Hematopoietic multipotent progenitor cell treated with erythropoietin and hydrocortisone succinate and interleukin-3 and kit ligand, for 8 days (in vitro differentiated cells): ENCODE measurements at regions not wholly inside any gene's neighbourhood (a gene's known extent, or its start where the extent isn't known, plus 50 kb on each side); places are given as distances from the start of the nearest gene placed in this dataset.

ENCODE experiments used
- DNase-seq: peaks from one replicate; pipeline ENCODE4 v3.0.0-alpha.2; 2015

DNA sequence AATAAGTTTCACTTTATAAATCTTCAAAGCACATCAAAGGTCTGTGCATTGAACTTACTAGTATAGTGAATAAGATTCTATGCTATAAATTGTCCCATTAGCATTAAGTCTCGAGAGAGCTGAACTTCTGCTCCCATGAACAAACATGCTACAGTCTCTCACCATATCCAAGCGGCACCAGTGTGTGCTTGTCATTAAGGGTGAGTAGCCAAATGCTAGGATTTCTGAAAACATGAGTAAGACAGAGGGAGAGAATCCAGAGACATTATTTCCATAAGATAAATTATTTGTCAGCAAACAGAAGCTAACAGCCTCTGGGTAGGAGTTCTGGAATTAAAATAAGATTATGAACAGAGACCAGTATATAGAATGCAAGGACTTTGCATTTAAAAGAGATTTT is 2882.5 kb downstream of the PCDH9 start:
- no peak for DNase-seq

DNA sequence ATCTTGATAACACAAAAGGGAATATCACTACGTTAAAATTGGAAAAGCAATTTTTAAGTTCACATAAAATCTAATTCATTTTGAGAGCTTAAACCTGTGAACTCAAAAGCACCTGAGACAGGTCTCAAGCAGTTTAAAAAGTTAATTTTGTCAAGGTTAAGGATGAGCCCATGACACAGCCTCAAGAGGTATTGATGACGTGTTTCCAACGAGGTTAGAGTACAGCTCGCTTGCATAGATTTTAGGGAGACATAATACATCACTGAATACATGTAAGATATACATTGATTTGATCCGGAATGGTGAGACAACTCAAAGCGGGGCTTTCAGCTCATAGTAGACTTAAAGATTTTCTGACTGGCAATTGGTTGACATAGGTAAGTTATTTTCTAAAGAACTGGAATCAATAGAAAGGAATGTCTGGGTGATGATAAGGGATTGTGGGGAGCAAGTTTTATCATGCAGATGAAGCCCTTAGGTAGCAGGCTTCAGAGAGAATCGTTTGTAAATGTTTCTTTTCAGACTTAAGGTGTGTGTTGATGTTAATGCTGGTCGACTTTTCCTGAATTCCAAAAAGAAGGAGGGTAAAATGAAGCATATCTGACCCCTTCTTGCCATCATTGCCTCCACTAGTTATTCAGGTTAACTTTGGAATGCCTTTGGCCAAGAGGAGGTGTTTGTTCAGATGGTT is 2890.6 kb downstream of the PCDH9 start:
- DNase-seq = no peak

DNA sequence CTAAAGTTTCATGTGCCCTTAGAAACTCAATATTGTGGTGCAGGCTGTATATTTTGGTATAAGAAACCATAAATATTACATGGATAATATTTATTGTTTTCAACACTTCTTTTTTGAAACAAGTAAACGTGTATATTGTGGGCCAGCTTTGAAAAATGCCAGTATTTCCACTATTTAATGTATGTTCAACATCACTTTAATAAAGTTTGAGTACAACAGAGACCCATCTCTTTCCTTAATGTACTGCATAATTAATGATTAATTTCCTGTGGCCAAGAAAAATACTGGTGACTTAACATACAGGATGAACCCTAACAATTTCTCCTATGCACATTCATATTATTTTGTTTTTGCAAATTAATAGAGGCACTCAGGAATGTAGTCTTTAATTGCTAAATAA is 2891.5 kb downstream of the PCDH9 start:
- DNase-seq = no peak

DNA sequence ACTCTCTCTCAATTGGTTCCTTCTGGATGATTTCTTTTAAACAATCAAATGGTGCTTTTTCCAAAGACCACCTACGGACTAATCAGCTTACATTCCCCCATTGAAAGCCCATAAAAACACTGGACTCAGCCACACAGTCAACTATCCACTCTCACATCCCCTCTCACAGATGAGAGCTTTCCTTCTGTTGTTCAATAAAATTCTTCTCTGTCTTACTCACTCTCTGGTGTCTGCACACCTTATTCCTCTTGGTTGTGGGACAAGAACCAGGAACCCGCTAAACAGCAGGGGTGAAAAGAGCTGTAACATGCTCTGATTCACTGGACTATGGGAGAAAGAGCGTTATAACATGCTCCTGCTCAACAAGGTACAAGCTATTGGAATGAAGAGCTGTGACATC is 2896.2 kb downstream of the PCDH9 start:
- no peak for DNase-seq

DNA sequence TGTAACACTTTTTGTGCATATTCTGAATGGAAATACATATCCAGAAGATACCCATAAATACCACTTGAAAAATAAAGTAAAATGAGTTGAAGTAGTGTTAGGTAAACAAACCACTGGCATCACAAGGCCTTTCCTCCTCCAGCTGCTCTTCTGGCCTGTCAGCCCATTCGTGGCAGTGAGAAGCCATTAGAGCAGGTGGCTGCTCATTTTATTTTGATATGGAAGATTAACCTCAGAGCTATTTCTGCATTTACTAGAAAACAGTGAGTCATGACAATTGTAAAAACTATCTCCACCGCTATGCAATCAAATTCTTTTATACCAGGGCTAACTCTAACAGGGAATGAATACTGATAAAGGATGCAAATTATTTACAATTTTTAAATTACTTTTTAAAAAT is 2898.1 kb downstream of the PCDH9 start:
- DNase-seq = no peak

DNA sequence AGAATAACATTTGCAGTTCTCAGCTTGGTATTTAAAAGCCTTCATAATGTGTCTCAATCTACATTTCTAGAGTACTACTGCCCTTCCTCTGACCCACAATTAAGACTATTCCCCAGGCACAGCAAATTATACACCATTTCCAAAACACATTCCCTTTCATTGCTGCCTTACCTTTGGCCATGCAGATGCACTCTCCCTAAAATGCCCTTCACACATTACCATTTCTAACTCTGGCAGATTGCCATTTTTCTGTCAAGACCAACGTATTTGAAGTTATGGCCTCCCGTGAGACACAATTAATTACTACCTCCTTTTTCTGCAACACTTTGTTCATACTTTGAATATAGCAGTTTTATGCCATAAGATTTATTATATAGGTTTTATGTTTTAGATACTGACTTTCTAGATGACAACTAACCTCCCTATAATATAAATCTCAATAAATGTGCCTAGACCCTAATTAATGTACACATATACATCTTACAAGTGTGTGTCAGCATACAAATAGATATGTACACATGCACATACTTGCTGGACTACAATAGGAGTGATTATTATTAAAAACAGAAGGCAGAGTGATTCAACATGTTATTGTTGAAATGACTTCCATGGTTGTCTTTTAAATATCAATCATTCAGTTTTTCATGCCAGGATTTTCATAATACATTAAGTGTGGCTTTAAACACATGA is 2902.5 kb downstream of the PCDH9 start:
- DNase-seq = no peak

DNA sequence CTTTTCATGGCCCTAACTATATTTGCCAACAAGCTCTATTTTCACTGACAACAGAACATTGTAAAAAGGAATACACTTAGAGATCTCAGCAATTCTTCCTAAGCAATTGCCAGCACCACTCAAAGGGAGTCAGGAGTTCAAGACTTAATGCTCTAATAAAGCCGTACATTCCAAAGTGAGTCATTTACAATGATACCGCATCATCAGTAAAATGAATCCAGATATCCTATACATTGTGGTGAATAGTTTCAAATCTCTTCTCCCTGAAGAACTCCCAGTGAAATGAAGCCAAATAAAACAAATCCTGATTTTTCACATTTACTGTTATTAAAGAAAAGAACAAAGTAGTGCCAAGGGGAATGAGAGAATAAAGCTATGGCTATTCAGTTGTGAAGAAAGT is 2898.7 kb upstream of the PCDH20 start:
- no peak for DNase-seq

DNA sequence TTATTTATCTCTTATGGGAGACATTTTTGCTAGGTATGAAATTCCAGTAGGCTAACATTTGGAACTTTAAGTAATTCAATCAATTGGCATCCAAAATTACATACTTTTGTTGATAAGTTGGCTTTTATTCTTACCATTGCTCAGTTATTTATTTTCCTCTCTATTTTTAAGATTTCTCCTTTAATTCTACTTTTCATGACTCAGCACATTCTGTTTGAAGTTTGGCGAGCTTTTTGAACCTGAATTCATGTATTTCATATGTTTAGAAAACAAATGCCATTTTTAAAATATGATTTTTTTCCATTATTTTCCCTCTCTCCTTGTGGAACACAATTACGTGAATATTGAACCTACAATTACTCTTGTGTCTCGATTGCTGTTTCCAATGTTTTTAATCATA is 2896.3 kb upstream of the PCDH20 start:
- DNase-seq = no peak

DNA sequence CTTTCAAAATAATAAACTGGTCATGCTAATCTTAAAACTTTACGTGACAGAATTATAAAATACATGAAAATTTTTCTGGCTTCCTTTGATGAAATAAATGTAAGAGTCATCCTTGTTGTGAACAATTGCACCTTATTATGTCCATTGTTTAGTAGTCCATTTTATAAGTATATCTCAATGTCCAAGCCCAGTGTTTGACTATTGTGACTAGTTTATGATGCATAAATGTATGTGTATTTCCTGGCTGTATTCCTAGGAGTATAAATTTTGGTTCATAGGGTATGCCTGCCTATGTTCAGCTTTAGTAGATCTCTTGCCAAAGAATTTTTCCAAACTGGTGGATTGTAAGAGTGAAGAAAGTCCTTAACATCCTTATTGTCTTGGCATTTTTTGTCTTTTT is 2895.5 kb upstream of the PCDH20 start:
- DNase-seq = no peak

DNA sequence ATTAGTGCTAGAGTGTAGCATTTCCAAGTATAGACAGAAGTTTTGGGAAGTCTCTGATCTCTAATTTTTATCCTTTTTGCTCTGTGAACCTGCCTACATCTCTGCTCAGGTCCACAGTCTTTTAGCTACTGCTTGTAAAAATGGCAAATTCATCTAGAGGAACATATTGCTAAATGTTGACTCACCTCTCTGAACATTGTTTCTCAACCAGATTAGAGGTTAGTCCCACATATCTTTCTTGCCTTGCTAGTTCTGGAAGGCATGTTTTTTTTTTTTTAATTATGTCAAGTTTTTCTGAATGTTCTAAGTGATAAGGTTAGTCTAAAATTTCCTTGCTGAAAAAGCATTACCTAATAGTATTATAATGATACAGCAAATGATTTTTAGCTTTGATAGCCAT is 2889.6 kb upstream of the PCDH20 start:
- no peak for DNase-seq

DNA sequence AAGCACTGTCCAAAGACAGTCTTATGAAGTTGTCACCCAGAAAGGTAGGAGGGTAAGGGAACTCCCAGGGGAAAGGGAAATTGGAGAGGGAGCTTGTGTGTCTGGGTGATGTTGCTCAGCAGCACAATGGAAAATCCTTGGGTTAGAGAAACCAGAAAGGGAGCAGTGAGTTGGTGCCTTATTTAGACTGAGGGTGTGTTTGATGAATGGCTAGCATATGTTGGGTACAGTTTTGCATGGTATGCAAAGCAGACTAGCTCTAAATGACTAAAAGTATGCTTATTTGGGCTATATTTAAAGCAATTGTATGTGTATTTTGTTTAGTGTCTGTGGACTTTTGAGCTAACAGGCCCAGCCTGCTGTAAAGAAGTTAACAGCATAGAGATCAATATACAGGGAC is 2884.6 kb upstream of the PCDH20 start:
- DNase-seq = no peak

DNA sequence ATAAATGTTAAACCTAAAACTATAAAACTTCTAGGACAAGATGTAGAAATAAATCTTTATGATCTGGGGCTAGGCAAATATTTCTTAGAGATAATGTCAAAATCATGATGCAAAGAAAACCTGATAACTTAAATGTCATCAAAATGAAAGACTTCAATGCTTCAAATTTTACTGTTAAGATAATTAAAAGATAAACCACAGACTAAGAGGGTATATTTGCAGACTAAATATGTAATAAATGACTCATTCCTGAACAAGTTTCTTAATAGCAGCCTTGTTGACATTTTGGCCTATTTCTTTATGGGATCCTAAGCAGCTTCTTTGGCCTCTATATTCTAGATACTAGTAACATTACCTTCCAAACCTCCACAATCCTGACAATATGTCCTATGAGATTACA is 2878.3 kb upstream of the PCDH20 start:
- no peak for DNase-seq

DNA sequence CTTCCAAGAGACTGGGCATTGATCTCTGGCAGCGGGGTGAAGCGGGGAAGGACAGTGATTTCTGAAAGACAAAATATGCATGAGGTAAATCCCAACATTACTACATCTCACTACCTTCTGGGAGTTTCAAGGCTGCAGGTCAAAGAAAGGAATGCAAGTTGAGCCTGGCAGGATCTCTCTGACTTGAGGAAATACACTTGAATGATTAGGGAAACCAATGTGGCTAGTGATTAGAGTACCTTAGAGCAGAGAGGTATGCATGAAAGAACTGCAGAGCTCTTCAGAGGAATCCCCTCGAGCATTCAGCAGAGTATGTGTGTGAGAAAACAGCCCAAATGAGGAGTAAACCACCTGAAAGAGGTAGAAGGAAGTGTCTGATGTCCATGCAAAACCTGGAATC is 2874.1 kb upstream of the PCDH20 start:
- no peak for DNase-seq

DNA sequence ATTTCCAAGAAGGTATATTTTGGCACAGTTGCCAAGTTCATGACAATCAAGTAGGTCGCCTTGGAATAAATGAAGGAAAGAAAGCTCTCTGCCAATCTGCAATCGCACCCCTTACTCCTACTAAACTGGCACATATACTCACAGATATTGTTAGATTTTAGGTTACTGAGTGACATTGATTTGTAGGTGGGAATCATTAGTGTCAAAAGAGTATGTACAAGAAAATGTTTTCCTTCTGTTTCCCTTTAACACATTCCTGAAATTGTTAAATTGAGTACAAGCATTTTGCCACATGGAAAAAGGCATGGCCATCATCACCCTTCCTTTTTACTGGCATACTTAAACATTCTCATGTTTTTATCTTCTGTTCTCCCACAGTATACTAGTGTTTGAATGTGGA is 2868.3 kb upstream of the PCDH20 start:
- no peak for DNase-seq

DNA sequence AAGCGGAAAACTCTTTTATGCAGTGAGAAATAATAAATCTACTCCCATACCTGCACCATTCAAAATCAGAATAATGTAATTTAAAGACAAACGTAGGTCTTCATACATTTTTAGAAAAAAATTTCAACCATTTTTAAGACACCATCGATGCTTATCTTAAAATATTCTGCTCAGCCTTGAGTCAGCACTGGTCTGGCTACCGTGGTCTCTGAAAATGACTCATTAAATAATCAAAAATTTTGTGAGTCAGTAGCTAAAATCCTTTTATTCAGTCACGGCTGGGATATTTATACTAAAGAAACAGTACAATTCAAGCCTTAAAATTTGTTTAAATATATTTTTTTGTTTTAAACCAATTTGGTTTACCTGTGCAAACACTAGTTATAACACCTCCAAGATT is 2862.8 kb upstream of the PCDH20 start:
- DNase-seq = no peak

DNA sequence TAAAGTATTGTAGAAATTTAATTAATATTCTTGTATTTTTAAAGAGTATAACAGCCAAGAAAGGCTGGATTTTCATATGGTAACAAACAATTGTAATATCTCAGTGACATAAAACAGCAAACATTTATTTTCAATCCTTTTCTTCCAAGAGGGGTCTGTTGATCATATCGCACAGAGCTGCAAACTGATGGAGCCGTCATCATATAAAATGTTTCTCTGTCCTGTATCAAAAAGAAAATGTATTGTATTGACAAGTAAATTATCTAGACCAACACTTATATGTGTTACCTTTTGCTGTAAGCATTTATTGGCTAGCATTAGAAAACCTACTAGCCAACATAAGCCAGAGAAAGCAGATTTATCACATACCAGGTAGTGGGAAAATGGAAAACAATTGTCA is 2861.4 kb upstream of the PCDH20 start:
- no peak for DNase-seq

DNA sequence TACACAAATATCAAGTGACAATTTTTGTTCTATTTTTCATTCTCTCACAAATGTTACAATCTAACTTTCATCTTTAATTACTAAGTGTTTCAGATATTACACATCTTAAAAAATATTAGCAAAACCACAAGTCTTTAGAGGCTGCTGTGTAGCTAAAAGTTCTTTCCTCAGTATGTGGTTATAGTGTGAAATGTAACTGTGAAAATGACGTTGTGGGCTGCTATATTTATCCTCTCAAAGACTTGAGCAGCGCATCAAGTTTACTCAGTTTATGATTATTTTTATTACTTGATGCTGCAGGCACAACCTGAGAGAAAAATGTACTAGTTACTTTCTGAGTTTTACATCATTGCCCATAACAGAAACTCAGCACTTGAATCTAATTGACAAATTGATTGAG is 2860.6 kb upstream of the PCDH20 start:
- DNase-seq = no peak

DNA sequence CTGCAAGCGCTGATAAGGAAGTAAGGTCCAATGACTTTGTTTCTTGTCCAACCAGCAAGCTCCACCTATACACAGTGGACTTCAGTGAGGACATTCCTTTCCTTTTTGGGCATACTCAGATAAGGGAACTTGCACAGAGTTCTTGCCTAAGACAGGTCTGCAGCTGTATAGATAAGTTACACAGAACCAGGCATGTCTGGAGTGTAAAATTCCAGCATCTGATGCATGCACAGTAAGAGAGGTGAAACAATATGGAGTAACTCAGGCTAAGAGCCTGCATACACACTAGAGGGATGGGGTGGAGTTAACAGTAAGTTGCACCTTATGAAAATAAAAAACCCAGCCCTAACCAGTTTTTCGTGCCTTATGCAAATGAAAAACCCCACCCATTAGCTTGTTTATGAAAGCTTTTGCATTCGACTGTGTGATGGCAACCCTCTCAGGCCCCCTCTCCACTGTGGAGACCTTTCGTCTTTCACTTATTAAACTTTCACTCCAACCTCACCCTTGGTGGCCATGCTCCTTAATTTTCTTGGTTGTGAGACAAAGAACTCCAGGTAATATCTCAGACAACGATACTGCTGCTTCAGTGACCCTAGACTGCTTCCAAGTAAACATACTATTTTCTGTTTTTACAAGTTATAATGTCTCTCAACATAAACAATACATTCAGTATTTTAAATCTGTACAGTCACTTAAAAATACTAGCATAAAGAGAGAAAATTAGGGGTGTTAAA is 2859.0 kb upstream of the PCDH20 start:
- peak; percentile 59 for DNase-seq

DNA sequence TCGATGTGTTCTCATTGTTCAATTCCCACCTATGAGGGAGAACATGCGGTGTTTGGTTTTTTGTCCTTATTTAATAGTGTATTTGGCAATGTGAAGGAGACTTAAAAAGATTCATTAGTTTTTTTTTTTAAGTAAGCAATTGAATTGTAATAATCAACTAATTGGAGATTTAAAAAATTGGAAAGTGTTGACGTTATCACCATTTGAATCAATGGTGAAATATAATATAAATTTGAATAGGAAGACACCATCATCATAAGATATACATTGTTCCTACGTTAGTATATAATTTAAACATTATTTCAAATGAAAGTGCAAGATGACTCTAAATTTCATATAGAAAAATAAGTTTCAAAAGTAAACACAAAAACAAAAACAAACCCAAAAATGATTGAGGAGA is 2858.1 kb upstream of the PCDH20 start:
- no peak for DNase-seq

DNA sequence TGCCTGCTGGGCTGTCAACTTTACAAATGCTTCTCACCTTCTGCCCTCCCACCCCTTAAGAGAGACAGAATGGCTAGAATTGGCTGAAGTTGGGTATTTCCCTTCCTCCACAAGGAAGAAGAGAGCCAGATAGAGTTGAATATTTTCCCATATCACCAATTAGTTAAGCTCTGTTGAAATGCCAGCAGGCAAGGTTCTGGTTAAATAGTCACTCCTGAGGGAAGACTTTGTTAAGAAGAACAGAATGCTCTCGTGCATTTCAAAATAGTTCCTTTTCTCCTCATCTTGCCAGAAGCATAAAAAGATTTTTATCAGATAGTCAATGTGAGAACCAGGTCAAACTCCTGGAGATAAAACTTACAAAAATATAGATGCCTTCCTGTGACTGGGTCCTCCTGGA is 2857.0 kb upstream of the PCDH20 start:
- DNase-seq = no peak

DNA sequence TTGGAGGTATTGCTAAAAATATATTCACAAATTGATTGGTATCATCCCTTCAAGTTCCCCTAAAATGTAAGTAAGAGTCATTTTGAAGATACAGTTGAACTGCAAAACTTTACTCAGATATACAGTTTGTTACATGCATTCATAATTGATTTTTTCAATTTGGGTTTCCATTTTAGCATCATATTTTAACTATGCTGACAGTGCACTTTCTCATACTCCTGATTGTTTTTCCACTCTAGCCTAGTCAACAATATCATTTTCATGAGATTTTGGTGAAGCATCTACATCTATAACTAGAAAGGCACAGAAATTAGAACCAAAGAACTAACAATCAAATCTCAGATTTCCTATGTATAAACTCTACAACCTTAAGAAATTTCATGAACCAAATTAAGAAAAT is 2850.4 kb upstream of the PCDH20 start:
- DNase-seq = no peak

DNA sequence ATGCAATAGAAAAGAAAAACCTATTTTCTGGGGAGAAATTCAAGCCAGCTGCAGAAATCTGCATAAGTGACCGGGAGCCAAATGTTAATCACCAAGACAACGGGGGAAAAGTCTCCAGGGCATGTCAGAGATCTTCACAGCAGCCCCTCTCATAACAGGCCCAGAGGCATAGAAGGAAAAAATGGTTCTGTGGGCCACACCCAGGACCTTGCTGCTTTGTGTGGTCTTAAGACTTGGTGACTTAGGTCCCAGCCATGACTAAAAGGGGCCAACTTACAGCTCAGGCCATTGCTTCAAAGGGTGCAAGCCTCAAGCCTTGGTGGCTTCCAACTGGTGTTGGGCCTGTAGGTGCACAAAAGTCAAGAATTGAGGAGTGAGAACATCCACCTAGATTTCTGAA is 2847.6 kb upstream of the PCDH20 start:
- no peak for DNase-seq

DNA sequence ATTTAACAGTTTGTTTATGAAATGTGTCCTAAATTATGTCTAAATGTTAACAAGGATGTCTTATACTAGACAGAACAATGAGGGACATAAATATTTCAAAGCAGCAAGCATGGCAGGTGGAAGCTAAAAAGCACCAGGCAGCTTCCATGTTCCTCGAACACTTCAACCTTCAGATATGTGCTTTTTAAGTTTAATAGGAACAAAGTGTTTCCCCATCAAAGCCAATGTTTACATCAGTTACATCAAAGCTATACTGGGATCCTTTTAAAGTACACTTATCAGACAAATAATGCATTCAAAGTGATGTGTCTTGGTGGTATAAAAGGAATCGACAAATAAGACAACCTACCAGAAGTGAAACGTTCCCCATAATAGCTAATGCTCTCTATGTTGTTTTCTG is 2841.1 kb upstream of the PCDH20 start:
- DNase-seq = no peak

DNA sequence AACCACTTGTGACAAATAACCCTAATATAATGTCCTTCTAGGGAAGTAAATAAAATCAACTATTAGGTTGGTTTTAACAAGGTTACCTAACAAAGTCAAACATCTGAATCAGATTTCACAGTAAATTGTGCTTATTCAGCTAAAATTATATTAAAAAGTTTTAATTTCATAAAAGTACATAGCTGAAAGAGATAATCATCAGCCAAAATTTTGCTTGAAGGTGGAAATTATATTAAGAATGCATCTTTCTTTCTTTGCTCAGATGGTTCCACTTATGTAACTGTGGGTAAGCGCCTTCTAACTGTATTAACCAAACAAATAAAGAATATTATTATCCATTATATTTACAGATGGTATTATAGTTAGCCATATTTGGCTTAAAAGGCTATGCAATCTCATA is 2840.3 kb upstream of the PCDH20 start:
- no peak for DNase-seq
